Coronary artery (tissue), 2 donors: ENCODE measurements at regions not wholly inside any gene's neighbourhood (a gene's known extent, or its start where the extent isn't known, plus 50 kb on each side); places are given as distances from the start of the nearest gene placed in this dataset.

Source experiments
- DNase-seq: peaks from one replicate; pipeline ENCODE4 v3.0.0-alpha.2; 2017; ENCODE audit warnings: low spot score
- H3K27ac ChIP-seq, 2 donors: fragments of 200-600 bp; sonication (generic); one replicate each; pipeline ENCODE4 v1.5.1; 2016 to 2019
- H3K4me3 ChIP-seq: fragments of 200-600 bp; sonication (generic); 2 replicates; pipeline ENCODE4 v1.5.1; 2016; ENCODE audit warnings: mild to moderate bottlenecking, moderate library complexity
- CTCF ChIP-seq: fragments of 200-600 bp; sonication (generic); IDR thresholded peaks from one replicate; pipeline ENCODE4 v1.5.1; 2019; ENCODE audit warnings: antibody characterized with exemption

DNA sequence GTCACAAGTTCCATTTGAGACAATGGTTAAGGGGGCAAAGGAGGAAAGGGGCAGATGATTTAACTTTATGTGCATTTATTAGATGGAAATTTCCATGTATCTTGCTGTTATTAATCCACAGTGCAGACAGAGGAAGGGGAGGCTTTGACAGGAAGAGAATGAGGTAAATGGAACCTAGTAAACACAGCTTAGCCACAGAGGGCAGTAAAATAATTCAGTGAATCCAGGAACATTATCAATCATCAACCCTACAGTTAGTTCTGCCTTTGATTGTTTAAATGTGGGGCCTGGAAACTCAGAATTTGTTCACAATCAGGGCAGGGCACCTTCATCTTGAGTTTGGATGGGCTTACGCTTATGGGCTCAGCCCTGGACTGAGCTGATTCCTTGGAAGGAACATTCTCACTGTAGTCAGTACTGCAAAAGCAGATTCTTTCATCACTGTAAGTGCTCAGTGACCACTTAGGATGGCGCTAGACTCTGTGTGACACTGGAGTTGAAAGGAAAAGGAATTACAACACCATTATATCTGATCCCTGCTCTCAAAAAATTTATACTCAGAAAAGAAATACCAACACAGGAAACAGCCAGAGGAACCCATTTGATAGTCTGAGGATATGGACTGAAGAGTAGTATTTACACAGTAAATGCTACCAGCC lies 169.5 kb downstream of the PIK3R1 start:
- DNase-seq: no peak
- no peak overlapping the region for H3K27ac ChIP-seq
- H3K4me3 ChIP-seq: no peak overlapping the region
- no peak for TF ChIP-seq CTCF

DNA sequence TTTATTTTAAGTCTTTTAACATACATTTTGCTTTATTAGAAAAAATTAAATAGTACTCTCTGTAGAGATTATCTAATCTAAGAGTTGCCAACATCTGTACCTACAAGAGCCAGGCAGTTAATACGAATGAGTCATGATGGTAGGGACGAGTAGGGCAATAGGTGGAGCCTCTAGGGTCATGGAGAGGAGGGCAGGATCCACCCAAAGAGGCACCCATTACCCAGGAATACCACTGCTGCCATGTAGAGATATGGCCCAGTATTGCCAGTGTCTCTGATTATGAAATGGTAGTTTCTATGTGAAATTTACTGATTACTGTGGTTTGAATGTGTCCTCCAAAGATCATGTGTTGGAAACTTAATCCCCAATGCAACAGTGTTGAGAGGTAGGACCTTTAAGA lies 170.4 kb downstream of the PIK3R1 start:
- TF ChIP-seq CTCF: no peak
- no peak overlapping the region for H3K4me3 ChIP-seq
- DNase-seq: no peak
- H3K27ac ChIP-seq: no peak overlapping the region

DNA sequence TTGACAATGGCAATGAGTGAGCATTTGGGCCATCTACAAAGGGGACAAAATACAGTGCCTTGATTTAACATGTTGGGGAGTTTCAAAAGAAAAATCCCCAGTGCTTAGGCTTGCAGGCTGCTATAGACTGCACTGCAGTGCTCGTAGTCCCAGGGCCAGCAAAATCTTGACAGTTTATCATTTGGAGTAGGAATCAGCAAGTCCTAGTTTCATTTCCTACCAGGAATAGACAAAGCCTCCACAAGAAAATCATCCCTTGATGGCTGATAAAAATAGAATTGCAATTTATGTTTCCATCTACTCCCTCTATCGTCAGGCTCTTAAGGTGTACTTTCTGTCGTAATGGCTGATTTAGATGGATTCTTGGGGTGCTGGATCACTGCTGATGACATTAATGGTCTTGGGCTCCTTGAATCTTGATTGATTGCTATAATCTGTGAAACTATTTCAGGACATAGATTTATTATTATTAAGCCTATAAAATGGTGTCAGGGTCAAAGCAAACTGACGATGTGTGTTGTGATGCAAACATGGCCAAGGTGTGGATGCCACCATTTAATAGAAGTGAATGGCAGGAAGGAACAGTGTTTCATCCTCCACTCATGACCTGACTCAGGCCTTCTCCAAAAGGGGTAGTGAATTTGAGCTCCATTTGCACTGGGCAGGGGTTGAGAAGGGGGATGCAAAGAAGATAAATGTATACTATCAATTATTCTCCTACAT lies 171.7 kb downstream of the PIK3R1 start:
- no peak for DNase-seq
- no peak overlapping the region for H3K4me3 ChIP-seq
- no peak overlapping the region for H3K27ac ChIP-seq
- no peak for TF ChIP-seq CTCF

- Histone ChIP-seq H3K27ac (no peak overlapping the region), H3K4me3 (no peak overlapping the region)
- no peak for DNase-seq
- no peak for TF ChIP-seq CTCF
Measured at GRCh38 chr5:68389618-68390017, 174.1 kb downstream of the PIK3R1 start.

DNA sequence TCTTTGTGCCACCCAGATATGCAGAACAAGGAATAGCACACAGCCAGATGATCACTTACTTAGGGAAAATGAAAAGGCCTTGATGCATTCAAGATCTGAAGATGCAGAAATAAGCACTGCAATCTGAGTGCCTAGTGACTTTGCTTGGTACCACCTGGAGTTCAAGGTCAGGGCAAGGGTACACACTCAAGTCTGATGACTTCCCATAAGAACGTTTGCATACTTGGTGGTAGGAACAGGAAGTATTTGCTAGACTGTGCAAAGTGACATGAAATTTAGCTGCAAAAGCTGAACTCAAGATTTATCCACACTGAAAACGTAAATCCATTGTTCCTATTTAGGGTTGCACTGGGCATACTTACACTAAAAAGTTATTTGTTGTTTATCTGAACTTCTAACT lies 177.1 kb downstream of the PIK3R1 start:
- DNase-seq: no peak
- no peak for TF ChIP-seq CTCF

GRCh38 chr5:68395302-68395701 lies 179.7 kb downstream of the PIK3R1 start:
- no peak overlapping the region for H3K4me3 ChIP-seq
- no peak for DNase-seq
- H3K27ac ChIP-seq: no peak overlapping the region

More for the DNA sequence above, 177.1 kb downstream of the PIK3R1 start:
- Histone ChIP-seq H3K27ac (no peak overlapping the region), H3K4me3 (no peak overlapping the region)

More at GRCh38 chr5:68395302-68395701, 179.7 kb downstream of the PIK3R1 start:
- no peak for TF ChIP-seq CTCF
